ENCODE measurements at regions not wholly inside any gene's neighbourhood (a gene's known extent, or its start where the extent isn't known, plus 50 kb on each side); places are given as distances from the start of the nearest gene placed in this dataset.
"Not testable (repeated sequence)": the region's sequence is repeated elsewhere in the genome, so short reads cannot be mapped to it uniquely, and the experiment has no call there.

DNA sequence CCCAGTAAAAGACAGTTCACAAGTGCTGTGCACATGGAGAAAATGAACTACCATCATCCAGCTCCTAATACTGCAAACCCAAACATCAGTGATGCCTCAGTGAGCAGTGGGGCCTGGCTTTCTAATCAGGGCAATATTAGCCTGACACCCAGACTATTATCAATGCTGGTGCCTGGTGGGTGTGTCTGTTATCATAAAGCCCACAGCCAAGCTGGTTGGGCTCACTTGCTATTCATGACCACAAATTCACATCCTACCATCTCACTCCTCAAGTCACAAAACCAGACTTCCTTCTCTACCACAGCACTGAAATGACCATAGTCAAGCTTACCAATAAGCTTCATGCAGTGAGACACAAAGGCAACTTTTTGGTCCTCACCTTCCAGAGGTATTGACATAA is 180.8 kb upstream of the PLN start:
- ATAC-seq (replicated peaks in 1 of 2) (no peak), DNase-seq (no peak)
- Mint-ChIP-seq H3K36me3 (ENCODE audit: insufficient read depth in 2 of 2) (no peaks in the 10 kb centered on the region), H3K4me1 (ENCODE audit: low read depth) (no peaks in the 10 kb centered on the region), H3K4me3 (no peak overlapping the region), H3K9me3 (peaks cover 2 to 4% of the 10 kb centered on the region in 2 donors), H3K27me3 (ENCODE audit: low read depth) (no peaks in the 10 kb centered on the region), H3K27ac (no peak overlapping the region)

DNA sequence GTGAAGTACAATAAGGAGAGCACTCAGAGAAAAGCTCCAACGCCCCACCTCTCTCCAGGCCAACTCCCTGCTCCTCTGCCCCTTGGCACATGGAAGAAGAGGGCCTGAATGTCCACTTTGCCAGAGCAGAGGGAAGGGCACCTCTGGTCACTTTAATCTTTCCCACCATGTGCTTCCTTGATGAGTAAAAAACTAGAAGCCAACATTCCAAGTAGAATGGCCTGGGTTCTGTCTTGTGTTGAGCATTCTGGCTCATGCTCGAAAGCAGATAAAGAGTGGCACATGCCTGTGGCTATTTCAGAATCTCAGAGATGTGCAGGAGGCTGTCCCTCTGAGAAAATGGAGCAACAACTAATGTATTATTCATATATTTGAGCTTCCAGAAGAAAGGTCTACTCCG is 177.4 kb upstream of the PLN start:
- Mint-ChIP-seq H3K9me3 (peaks cover 2 to 4% of the 10 kb centered on the region in 2 donors), H3K27me3 (ENCODE audit: low read depth) (no peaks in the 10 kb centered on the region), H3K27ac (no peak overlapping the region), H3K4me3 (no peak overlapping the region), H3K36me3 (ENCODE audit: insufficient read depth in 2 of 2) (no peaks in the 10 kb centered on the region), H3K4me1 (ENCODE audit: low read depth) (no peaks in the 10 kb centered on the region)
- no peak for ATAC-seq (replicated peaks in 1 of 2)
- DNase-seq: no peak

DNA sequence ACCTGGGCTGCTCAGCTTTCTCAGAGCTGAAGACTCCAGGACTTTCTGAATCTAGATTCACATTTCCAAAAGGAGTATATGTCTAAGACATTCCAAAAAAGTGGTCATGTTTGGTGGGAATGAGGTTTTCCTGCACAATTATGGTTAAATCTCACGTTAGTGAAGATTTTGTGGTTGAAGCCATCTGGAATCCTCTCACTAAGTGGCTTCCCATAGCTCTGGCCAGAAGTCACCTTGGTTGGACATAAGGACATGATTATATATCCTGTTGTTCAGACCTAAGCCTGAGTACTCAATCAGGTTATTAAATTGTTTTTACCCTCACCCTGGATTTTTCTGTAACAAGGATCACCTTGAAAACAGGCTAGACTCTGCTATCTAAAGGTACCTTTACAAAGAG is 176.1 kb upstream of the PLN start:
- no peak for ATAC-seq (replicated peaks in 1 of 2)
- DNase-seq: no peak
- Mint-ChIP-seq H3K27ac (no peak overlapping the region), H3K4me1 (ENCODE audit: low read depth) (no peaks in the 10 kb centered on the region), H3K9me3 (peaks cover 2 to 4% of the 10 kb centered on the region in 2 donors), H3K4me3 (no peak overlapping the region), H3K36me3 (ENCODE audit: insufficient read depth in 2 of 2) (no peaks in the 10 kb centered on the region), H3K27me3 (ENCODE audit: low read depth) (no peaks in the 10 kb centered on the region)

DNA sequence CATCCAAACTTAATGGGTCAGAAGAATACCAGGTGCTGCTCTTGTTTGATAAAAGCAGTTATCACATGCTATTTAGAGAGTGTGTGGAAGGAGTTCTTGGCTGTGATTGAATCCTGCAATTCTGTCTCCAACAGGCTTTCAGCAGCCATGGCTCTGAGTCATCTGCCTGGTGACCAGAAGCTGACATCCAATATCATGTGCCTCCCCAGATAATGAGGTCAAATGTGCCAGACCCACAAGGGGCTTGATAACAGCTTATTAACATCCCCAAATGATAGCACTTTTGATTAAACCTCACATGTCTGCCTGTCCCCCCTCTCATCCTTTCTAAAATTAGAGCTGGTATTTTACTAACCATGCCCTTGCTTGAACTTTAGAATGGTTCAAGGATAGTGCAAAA is 175.7 kb upstream of the PLN start:
- peaks cover 2 to 4% of the 10 kb centered on the region in 2 donors for H3K9me3 Mint-ChIP-seq
- no peak overlapping the region for H3K27ac Mint-ChIP-seq
- DNase-seq: no peak
- no peaks in the 10 kb centered on the region for H3K36me3 Mint-ChIP-seq (ENCODE audit: insufficient read depth in 2 of 2)
- H3K4me3 Mint-ChIP-seq: no peak overlapping the region
- no peaks in the 10 kb centered on the region for H3K4me1 Mint-ChIP-seq (ENCODE audit: low read depth)
- ATAC-seq (replicated peaks in 1 of 2): no peak
- no peaks in the 10 kb centered on the region for H3K27me3 Mint-ChIP-seq (ENCODE audit: low read depth)

DNA sequence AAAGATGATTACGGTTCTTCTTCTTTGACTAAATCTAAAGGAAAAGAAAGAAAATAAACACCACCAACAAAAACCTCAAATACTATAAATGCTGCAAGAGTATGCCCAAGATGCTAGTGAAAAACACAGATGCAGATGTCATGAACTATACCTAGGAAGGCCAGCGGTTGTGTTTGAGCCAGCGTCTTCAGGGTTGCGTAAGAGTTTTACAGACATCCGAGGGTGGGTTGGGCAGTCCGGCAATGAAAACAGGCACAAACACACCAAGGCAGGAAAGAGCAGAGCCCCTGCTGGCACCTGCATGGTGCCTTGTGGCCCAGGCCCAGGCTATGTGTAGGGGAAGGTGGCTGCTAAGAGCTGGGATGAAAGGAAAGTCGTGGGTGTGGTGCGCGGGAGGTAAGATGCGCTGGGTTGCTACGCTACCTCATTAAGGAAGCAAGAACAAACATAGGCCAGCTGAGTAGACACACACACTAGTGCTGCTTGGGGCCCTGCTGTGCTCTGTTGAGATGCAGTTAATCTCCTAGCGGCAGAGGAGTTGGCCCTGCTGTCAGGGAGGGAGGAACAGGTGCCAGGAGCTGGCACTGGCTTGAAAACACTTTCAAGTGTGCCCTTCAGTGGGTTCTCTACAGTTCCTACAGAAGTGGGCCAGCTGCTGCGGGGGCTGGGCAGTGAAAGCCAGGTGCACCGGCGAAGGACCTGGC is 170.2 kb upstream of the PLN start:
- Mint-ChIP-seq H3K27ac (no peak overlapping the region), H3K4me3 (peak overlapping the region in 1 of 2 donors; percentile 15), H3K36me3 (ENCODE audit: insufficient read depth in 2 of 2) (no peaks in the 10 kb centered on the region), H3K27me3 (ENCODE audit: low read depth) (no peaks in the 10 kb centered on the region), H3K9me3 (peaks cover 0 to 1% of the 10 kb centered on the region in 2 donors), H3K4me1 (ENCODE audit: low read depth) (no peaks in the 10 kb centered on the region)
- DNase-seq (no peak), ATAC-seq (replicated peaks in 1 of 2) (no peak)

DNA sequence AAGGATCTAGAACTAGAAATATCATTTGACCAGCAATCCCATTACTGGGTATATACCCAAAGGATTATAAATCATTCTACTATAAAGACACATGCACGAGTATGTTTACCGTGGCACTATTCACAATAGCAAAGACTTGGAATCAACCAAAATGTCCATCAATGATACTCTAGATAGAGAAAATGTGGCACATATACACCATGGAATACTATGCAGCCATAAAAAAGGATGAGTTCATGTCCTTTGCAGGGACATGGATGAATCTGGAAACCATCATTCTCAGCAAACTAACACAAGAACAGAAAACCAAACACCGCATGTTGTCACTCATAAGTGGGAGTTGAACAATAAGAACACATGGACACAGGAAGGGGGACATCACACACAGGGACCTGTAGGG is 167.5 kb upstream of the PLN start:
- H3K4me1 Mint-ChIP-seq (ENCODE audit: low read depth); H3K9me3 Mint-ChIP-seq; H3K36me3 Mint-ChIP-seq (ENCODE audit: insufficient read depth in 2 of 2); H3K4me3 Mint-ChIP-seq; ATAC-seq (replicated peaks in 1 of 2); H3K27me3 Mint-ChIP-seq (ENCODE audit: low read depth); DNase-seq; H3K27ac Mint-ChIP-seq: not testable (repeated sequence)

DNA sequence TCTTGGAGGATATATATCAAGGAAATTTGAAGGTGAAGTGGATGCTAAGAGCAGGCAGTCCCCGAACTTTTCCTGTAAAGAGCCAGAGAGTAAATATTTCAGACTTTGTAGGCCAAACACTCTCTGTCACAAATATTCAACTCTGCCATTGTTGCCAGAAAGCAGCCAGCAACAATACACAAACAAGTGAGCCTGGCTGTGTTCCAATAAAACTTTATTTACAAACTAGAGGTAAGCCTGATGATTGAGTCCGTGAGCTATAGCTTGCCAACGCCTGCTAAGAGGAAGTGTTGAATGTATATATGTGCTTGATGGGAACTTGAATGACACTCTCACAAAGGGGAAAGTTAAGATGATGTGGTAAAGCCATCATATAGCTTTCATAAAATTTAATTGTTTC is 166.0 kb upstream of the PLN start:
- H3K36me3 Mint-ChIP-seq (ENCODE audit: insufficient read depth in 2 of 2): no peaks in the 10 kb centered on the region
- no peaks in the 10 kb centered on the region for H3K4me1 Mint-ChIP-seq (ENCODE audit: low read depth)
- DNase-seq (no peak), ATAC-seq (replicated peaks in 1 of 2) (no peak)
- no peak overlapping the region for H3K4me3 Mint-ChIP-seq
- peaks cover 1 to 2% of the 10 kb centered on the region in 2 donors for H3K9me3 Mint-ChIP-seq
- H3K27me3 Mint-ChIP-seq (ENCODE audit: low read depth): no peaks in the 10 kb centered on the region
- no peak overlapping the region for H3K27ac Mint-ChIP-seq

DNA sequence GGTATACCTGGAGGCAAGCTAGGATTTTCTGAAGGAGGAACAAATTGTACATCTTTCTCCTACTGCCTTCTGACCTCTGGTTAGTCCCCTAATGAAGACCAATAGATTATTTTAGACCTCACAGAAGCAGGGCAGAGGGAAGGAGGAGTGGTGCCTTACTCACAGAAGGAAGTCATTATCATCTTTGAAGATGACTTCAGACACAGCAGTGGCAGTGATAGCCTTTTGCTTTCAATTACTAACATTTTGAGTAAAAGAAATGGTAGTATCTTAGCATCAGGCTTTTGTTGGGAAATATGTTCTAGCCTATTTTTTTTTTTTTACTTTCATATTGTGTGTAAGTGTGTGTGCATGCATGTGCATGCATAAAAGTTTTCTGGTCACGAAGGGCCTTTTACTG is 164.2 kb upstream of the PLN start:
- Mint-ChIP-seq H3K27ac (no peak overlapping the region), H3K36me3 (ENCODE audit: insufficient read depth in 2 of 2) (no peaks in the 10 kb centered on the region), H3K4me3 (no peak overlapping the region), H3K9me3 (peaks cover 1 to 2% of the 10 kb centered on the region in 2 donors), H3K4me1 (ENCODE audit: low read depth) (no peaks in the 10 kb centered on the region), H3K27me3 (ENCODE audit: low read depth) (no peaks in the 10 kb centered on the region)
- DNase-seq (no peak), ATAC-seq (replicated peaks in 1 of 2) (no peak)

DNA sequence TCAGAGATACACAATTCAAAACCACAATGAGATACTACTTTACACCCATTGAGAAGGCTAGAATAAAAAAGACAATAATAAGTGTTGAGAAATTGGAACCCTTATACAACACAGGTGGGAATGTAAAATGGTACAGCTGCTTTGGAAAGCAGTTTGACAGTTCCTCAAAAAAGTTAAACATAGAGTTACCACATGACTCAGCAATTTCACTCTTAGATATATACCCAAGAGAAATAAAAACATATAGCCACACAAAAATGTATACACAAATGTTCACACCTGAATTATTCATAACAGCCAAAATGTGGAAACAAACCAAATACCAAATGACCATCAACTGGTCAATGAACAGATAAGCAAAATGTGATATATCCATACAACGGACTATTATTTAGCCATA is 161.1 kb upstream of the PLN start:
- Mint-ChIP-seq H3K36me3 (ENCODE audit: insufficient read depth in 2 of 2) (no peaks in the 10 kb centered on the region), H3K4me1 (ENCODE audit: low read depth) (no peaks in the 10 kb centered on the region), H3K27me3 (ENCODE audit: low read depth) (no peaks in the 10 kb centered on the region), H3K9me3 (peaks cover 0 to 2% of the 10 kb centered on the region in 2 donors), H3K4me3 (no peak overlapping the region), H3K27ac (no peak overlapping the region)
- ATAC-seq (replicated peaks in 1 of 2): no peak
- DNase-seq: no peak

DNA sequence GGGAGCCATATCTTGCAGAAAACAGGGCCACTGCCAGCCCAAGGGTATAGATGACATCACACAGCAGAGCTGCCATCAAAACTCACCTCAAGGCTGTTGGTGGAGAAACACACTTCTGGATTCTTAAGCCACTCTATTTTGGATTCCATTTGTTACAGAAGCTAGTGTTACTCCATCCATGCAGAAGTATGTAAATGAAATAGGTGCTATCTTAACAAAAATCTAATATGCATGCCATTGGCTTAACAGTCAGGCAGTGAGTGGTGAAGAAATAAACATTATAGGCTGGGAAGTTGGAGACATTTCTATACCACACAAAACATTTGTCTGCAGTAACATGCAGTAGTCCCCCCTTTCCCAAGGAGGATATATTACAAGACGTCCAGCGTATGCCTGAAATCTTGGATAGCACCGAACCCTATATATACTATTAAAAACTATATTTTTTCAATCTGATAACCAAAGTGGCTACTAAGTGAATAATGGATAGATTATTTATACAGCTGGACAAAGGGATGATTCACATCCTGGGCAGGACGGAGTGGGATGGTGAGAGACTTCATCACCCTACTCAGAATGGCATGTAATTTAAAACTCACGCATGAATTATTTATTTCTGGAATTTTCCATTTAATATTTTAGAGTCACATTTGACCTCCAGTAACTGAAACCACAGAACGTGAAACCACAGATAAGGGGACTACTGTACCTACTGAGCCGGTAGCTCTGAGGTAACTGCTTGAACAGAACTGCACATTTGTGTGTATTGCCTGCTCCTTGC is 160.0 kb upstream of the PLN start:
- no peaks in the 10 kb centered on the region for H3K36me3 Mint-ChIP-seq (ENCODE audit: insufficient read depth in 2 of 2)
- H3K27me3 Mint-ChIP-seq (ENCODE audit: low read depth): no peaks in the 10 kb centered on the region
- peaks cover 0 to 2% of the 10 kb centered on the region in 2 donors for H3K9me3 Mint-ChIP-seq
- DNase-seq (no peak), ATAC-seq (replicated peaks in 1 of 2) (no peak)
- no peak overlapping the region for H3K27ac Mint-ChIP-seq
- no peaks in the 10 kb centered on the region for H3K4me1 Mint-ChIP-seq (ENCODE audit: low read depth)
- H3K4me3 Mint-ChIP-seq: no peak overlapping the region

DNA sequence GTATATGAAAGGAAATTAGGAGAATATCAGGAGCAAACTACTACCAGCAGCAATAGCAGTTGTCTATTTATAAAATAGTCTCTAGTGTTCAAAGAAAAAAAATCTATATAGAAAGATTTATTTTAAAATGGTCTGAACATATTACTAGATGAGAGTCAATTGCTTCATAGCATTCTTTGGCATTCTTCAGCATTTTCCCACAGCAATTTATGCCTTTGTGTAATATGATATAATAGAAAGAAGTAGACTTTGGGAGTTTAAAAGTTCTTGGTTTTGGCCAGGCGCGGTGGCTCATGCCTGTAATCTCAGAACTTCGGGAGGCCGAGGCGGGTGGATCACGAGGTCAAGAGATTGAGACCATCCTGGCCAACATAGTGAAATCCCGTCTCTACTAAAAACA is 157.0 kb upstream of the PLN start:
- Mint-ChIP-seq H3K9me3 (peaks cover 0 to 2% of the 10 kb centered on the region in 2 donors), H3K4me3 (no peak overlapping the region), H3K27me3 (ENCODE audit: low read depth) (no peaks in the 10 kb centered on the region), H3K27ac (no peak overlapping the region), H3K4me1 (ENCODE audit: low read depth) (no peaks in the 10 kb centered on the region), H3K36me3 (ENCODE audit: insufficient read depth in 2 of 2) (no peaks in the 10 kb centered on the region)
- DNase-seq (no peak), ATAC-seq (replicated peaks in 1 of 2) (no peak)

DNA sequence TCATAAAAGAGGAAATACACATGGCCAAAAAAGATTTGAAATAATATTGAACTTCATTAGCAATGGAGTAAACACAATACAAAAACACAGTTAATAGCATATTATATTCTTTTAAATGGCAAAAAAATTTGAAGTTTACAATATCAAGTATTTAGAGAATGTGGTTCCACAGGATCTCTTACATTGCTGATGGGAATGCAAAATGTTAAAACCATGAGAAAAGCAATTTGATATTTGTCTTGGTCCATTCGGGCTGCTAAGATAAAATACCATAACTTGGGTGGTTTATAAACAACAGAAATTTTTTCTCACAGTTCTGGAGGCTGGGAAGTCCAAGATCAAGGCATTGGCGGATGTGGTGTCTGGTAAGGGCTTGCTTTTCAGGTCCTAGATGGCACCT is 154.0 kb upstream of the PLN start:
- H3K27ac Mint-ChIP-seq: no peak overlapping the region
- H3K9me3 Mint-ChIP-seq: peaks cover 0 to 2% of the 10 kb centered on the region in 2 donors
- ATAC-seq (replicated peaks in 1 of 2): no peak

DNA sequence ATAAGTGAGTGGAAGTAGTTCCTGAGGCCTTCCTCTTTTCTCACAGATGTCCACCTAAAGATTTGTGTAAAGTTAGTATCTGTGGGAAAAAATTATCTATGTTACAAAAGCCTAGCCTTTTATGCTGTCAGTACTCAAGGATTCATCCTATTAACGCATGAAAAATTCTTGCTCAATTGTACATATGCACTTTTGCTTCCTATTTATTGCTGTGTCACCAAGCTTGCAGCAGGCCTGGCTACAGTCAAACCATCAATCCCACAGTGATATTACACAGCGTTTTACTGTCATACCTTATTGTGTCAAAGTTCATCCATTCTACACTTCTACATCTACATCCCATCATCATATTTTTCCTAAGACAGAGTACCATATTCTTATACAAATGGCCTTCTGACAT is 151.1 kb upstream of the PLN start:
- Mint-ChIP-seq H3K27ac (no peak overlapping the region), H3K27me3 (ENCODE audit: low read depth) (no peaks in the 10 kb centered on the region), H3K4me3 (no peak overlapping the region), H3K4me1 (ENCODE audit: low read depth) (no peaks in the 10 kb centered on the region), H3K9me3 (peaks cover 0 to 2% of the 10 kb centered on the region in 2 donors), H3K36me3 (ENCODE audit: insufficient read depth in 2 of 2) (no peaks in the 10 kb centered on the region)
- DNase-seq (no peak), ATAC-seq (replicated peaks in 1 of 2) (no peak)

More for the DNA sequence above, 154.0 kb upstream of the PLN start:
- DNase-seq: no peak
- Mint-ChIP-seq H3K4me3 (no peak overlapping the region), H3K27me3 (ENCODE audit: low read depth) (no peaks in the 10 kb centered on the region), H3K4me1 (ENCODE audit: low read depth) (no peaks in the 10 kb centered on the region), H3K36me3 (ENCODE audit: insufficient read depth in 2 of 2) (no peaks in the 10 kb centered on the region)

Data from activated T-cell treated with anti-CD3 and anti-CD28 coated beads, Interleukin-2, amount 50 U/mL, for 72 hours (primary cell).